ENCODE measurements at regions not wholly inside any gene's neighbourhood (a gene's known extent, or its start where the extent isn't known, plus 50 kb on each side); places are given as distances from the start of the nearest gene placed in this dataset.

DNA sequence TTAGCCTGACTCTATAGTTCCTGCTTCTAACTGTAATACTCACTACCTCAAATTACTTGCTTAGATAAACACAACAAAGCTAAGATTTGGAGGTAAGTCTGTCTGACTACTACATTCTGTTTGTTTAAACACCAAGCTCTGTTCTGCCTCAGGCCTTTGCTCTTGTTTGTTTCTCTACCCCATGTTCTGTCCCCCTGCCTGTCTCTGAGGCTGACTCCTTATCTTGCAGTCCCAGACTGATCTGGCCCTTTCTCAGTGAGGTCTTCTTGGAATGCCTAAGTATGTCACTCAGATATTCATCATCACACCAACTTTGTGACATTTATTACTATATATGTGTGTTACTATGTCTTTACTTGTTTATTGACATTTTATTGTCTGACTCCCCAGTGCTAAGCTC is 425.5 kb downstream of the LMO4 start:
- Histone ChIP-seq H3K36me3 (ENCODE audit: control insufficient read depth, insufficient read depth, low read length) (no peaks in the 10 kb centered on the region), H3K4me3 (ENCODE audit: low read depth, low read length) (no peak overlapping the region), H3K27me3 (ENCODE audit: control insufficient read depth, insufficient read depth, low read length) (no peaks in the 10 kb centered on the region)
- TF ChIP-seq CTCF (IDR thresholded peaks at IDR 0.05; ENCODE audit: insufficient read depth, low read length, poor library complexity, severe bottlenecking) = no peak
- no peak for DNase-seq (ENCODE audit: low read depth)

DNA sequence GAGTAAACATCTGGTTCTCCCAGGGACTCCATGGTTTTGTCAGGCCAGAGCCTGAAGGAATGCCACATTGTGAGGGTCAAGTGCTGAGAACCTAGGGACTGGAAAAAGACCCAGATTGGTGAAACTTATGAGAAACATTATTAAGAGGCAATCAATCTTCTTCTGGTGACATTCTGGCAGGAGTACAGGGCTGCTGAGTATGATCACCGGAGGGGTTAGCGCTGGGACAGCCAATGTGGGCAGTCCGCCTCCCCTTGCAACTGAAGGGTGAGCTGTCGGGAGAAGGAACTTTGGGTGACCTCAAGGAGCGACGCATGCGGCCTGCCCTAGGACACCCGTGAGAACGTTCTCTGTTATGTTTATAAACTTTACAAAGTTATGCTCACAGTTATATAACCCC is 429.0 kb downstream of the LMO4 start:
- Histone ChIP-seq H3K27me3 (ENCODE audit: control insufficient read depth, insufficient read depth, low read length) (no peaks in the 10 kb centered on the region), H3K36me3 (ENCODE audit: control insufficient read depth, insufficient read depth, low read length) (no peaks in the 10 kb centered on the region), H3K4me3 (ENCODE audit: low read depth, low read length) (no peak overlapping the region)
- no peak for DNase-seq (ENCODE audit: low read depth)
- TF ChIP-seq CTCF (IDR thresholded peaks at IDR 0.05; ENCODE audit: insufficient read depth, low read length, poor library complexity, severe bottlenecking) = no peak

- no peak for DNase-seq (ENCODE audit: low read depth)
- H3K36me3 ChIP-seq (ENCODE audit: control insufficient read depth, insufficient read depth, low read length) = no peaks in the 10 kb centered on the region
- no peaks in the 10 kb centered on the region for H3K27me3 ChIP-seq (ENCODE audit: control insufficient read depth, insufficient read depth, low read length)
- TF ChIP-seq CTCF (IDR thresholded peaks at IDR 0.05; ENCODE audit: insufficient read depth, low read length, poor library complexity, severe bottlenecking) = no peak
- no peak overlapping the region for H3K4me3 ChIP-seq (ENCODE audit: low read depth, low read length)
Measured at GRCh38 chr1:87759421-87760087, 430.9 kb downstream of the LMO4 start.

DNA sequence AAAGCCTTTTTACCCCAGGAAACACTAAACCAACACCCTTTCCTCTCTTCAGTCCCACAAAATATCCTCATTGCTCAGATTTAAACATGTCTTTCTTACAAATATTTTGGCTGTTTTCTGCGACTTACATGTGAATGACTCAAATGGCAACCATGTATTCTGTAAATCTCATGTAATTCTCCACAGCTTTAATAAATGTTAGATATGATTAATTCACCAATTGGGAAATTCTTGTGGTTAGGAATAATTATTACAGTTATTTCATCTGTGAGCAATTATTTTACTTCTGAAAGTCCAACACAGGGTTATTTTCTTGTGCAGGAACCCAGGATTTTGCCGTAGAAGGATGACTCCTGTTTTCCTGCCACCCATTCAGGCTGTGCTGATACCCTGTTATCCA is 431.5 kb downstream of the LMO4 start:
- DNase-seq (ENCODE audit: low read depth) = no peak
- no peak for TF ChIP-seq CTCF (IDR thresholded peaks at IDR 0.05; ENCODE audit: insufficient read depth, low read length, poor library complexity, severe bottlenecking)
- Histone ChIP-seq H3K27me3 (ENCODE audit: control insufficient read depth, insufficient read depth, low read length) (no peaks in the 10 kb centered on the region), H3K36me3 (ENCODE audit: control insufficient read depth, insufficient read depth, low read length) (no peaks in the 10 kb centered on the region), H3K4me3 (ENCODE audit: low read depth, low read length) (no peak overlapping the region)

GRCh38 chr1:87760654-87761053 is 432.0 kb downstream of the LMO4 start:
- Histone ChIP-seq H3K36me3 (ENCODE audit: control insufficient read depth, insufficient read depth, low read length) (no peaks in the 10 kb centered on the region), H3K4me3 (ENCODE audit: low read depth, low read length) (no peak overlapping the region), H3K27me3 (ENCODE audit: control insufficient read depth, insufficient read depth, low read length) (no peaks in the 10 kb centered on the region)
- TF ChIP-seq CTCF (IDR thresholded peaks at IDR 0.05; ENCODE audit: insufficient read depth, low read length, poor library complexity, severe bottlenecking) = no peak
- no peak for DNase-seq (ENCODE audit: low read depth)

GRCh38 chr1:87763483-87763882 is 434.8 kb downstream of the LMO4 start:
- DNase-seq (ENCODE audit: low read depth) = no peak
- no peak for TF ChIP-seq CTCF (IDR thresholded peaks at IDR 0.05; ENCODE audit: insufficient read depth, low read length, poor library complexity, severe bottlenecking)
- Histone ChIP-seq H3K36me3 (ENCODE audit: control insufficient read depth, insufficient read depth, low read length) (no peaks in the 10 kb centered on the region), H3K27me3 (ENCODE audit: control insufficient read depth, insufficient read depth, low read length) (no peaks in the 10 kb centered on the region), H3K4me3 (ENCODE audit: low read depth, low read length) (no peak overlapping the region)
